Spleen (tissue), 11 donors: ENCODE measurements at regions not wholly inside any gene's neighbourhood (a gene's known extent, or its start where the extent isn't known, plus 50 kb on each side); places are given as distances from the start of the nearest gene placed in this dataset.

Source experiments
- DNase-seq: peaks from one replicate; pipeline ENCODE4 v3.0.0-alpha.2; 2020
- H3K27ac ChIP-seq, 8 donors: fragments of 200-600 bp; sonication (generic) in 7 of 8; 1 replicate in 4 of 8; 2 replicates in 4 of 8; pipeline versions ENCODE4 v1.5.0 to v1.8.0; 2016 to 2021; ENCODE audit warnings: inconsistent platforms in 4 of 8, mild to moderate bottlenecking in 4 of 8, moderate library complexity in 1 of 8
- H3K27me3 ChIP-seq, 7 donors: fragments of 200-600 bp; sonication (generic) in 6 of 7; replicated peaks in 1 of 7; 1 replicate in 4 of 7; 2 replicates in 3 of 7; pipeline versions ENCODE4 v1.5.0 to v1.8.0; 2016 to 2021; ENCODE audit warnings: inconsistent platforms in 3 of 7, mild to moderate bottlenecking in 1 of 7
- H3K36me3 ChIP-seq, 6 donors: fragments of 200-600 bp; sonication (generic) in 5 of 6; 1 replicate in 4 of 6; 2 replicates in 2 of 6; pipeline versions ENCODE4 v1.5.0 to v1.8.0; 2016 to 2021; ENCODE audit warnings: inconsistent platforms in 2 of 6
- H3K4me1 ChIP-seq, 6 donors: fragments of 200-600 bp; sonication (generic) in 5 of 6; 1 replicate in 3 of 6; 2 replicates in 3 of 6; pipeline versions ENCODE4 v1.5.0 to v1.8.0; 2016 to 2021; ENCODE audit warnings: inconsistent platforms in 3 of 6
- H3K4me3 ChIP-seq, 8 donors: fragments of 200-600 bp; sonication (generic) in 7 of 8; 1 replicate in 4 of 8; 2 replicates in 4 of 8; pipeline versions ENCODE4 v1.5.0 to v1.8.0; 2016 to 2021; ENCODE audit warnings: inconsistent platforms in 4 of 8, mild to moderate bottlenecking in 4 of 8, moderate library complexity in 2 of 8
- H3K9me3 ChIP-seq, 8 donors: fragments of 200-600 bp; sonication (generic) in 7 of 8; 1 replicate in 4 of 8; 2 replicates in 4 of 8; pipeline versions ENCODE4 v1.5.0 to v1.8.0; 2016 to 2021; ENCODE audit warnings: inconsistent platforms in 4 of 8
- CTCF ChIP-seq, 11 experiments: fragments of 200-600 bp in 7 of 11; fragments of 450-650 bp in 4 of 11; sonication (generic) in 4 of 11; IDR thresholded peaks in 8 of 11; conservative IDR thresholded peaks in 3 of 11; 1 replicate in 7 of 11; 2 replicates in 4 of 11; pipeline versions ENCODE4 v1.4.0 to v1.8.0; 2016 to 2021; ENCODE audit warnings: antibody characterized with exemption in 11 of 11, inconsistent platforms in 4 of 11, mild to moderate bottlenecking in 1 of 11
- POLR2A ChIP-seq, 3 donors: fragments of 450-650 bp; IDR thresholded peaks; one replicate each; pipeline ENCODE4 v1.5.1; 2017; ENCODE audit warnings: antibody characterized with exemption in 3 of 3, mild to moderate bottlenecking in 1 of 3
- POLR2AphosphoS5 ChIP-seq, 3 donors: sonication (generic); formaldehyde crosslinking; IDR thresholded peaks; one replicate each; pipeline ENCODE4 v1.5.1; 2017; ENCODE audit warnings: antibody characterized with exemption in 3 of 3
- WGBS, 5 donors: extraction: QIAGEN DNeasy Blood & Tissue Kit in 3 of 5; methylation state at CpG; one replicate each; pipeline versions ENCODE4 v1.1.5 to v1.1.7; 2013 to 2018; 5-methylcytosine and 5-hydroxymethylcytosine counted together
- intact Hi-C: fragments of 100-400 bp; cut with DNase I; formaldehyde crosslinking; loops from one replicate; pipeline ENCODE4 v1.15.0; 2023; ENCODE audit warnings: low total_unique reads
- donor health status: healthy with polysubstance abuse.
- donor health status: DM: no; HTN: no; CAD: no; lungs with moderate emphysema.
- donor health status: DM: no; HTN: no; CAD: no.
- donor health status: Bipolar disorder and iron deficiency.
- donor health status: healthy.
- donor health status: DM: no; HTN: no; CAD: no.
- donor health status: DM: yes; HTN: yes; CAD: no.

DNA sequence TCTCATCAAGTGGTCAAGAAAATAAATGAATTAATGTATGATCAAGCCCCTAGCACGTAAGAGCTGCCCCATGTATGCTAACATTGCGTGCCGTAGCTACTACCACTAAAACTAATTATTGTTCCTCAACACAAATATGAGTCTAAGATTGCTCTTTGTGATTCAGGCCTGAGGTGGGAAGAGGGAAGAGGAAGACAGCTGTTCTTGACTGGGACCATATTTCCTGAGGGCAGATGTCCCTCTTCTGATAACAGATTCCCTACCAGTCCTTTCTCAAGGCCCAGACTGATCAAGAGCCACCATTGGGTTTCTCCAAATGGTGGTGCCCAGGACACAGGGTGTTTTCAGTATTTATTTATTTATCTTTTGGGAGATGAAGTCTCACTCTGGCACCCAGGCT, 87.2 kb upstream of the CADM1 start:
- DNase-seq, result no peak
- 90 to 97% (median 94%) methylated on average over 3 of the region's 3 CpGs for WGBS, 5 donors
- TF ChIP-seq POLR2A (IDR thresholded peaks at IDR 0.05) (no peak), CTCF (IDR thresholded peaks at IDR 0.05 in 8 of 11, conservative IDR thresholded peaks at IDR 0.05 in 3 of 11) (no peak), POLR2AphosphoS5 (IDR thresholded peaks at IDR 0.05) (no peak)
- Histone ChIP-seq H3K36me3 (no peaks in the 10 kb centered on the region), H3K9me3 (peaks cover 0 to 21% (median 18%) of the 10 kb centered on the region in 8 donors), H3K27me3 (peaks cover 0 to 9% (median 0%) of the 10 kb centered on the region in 7 donors), H3K4me1 (no peaks in the 10 kb centered on the region), H3K27ac (no peak overlapping the region), H3K4me3 (no peak overlapping the region)
- intact Hi-C loops, result no loop called here

- DNase-seq, result no peak
- TF ChIP-seq POLR2AphosphoS5 (IDR thresholded peaks at IDR 0.05) (no peak), CTCF (IDR thresholded peaks at IDR 0.05 in 8 of 11, conservative IDR thresholded peaks at IDR 0.05 in 3 of 11) (no peak), POLR2A (IDR thresholded peaks at IDR 0.05) (no peak)
- intact Hi-C loops, result no loop called here
These were observed 86.0 kb upstream of the CADM1 start for GRCh38 chr11:115590254-115590653.

GRCh38 chr11:115587718-115588342, 83.6 kb upstream of the CADM1 start:
- no peak for DNase-seq
- Histone ChIP-seq H3K9me3 (peaks cover 0 to 21% (median 18%) of the 10 kb centered on the region in 8 donors), H3K36me3 (no peaks in the 10 kb centered on the region), H3K27ac (no peak overlapping the region), H3K4me1 (no peaks in the 10 kb centered on the region), H3K4me3 (no peak overlapping the region), H3K27me3 (peaks cover 0 to 9% (median 0%) of the 10 kb centered on the region in 7 donors)
- 89 to 96% (median 93%) methylated on average over 3 of the region's 3 CpGs for WGBS, 5 donors
- intact Hi-C loops, result no loop called here
- TF ChIP-seq POLR2A (IDR thresholded peaks at IDR 0.05), result no peak
- TF ChIP-seq POLR2AphosphoS5 (IDR thresholded peaks at IDR 0.05), result no peak
- TF ChIP-seq CTCF (IDR thresholded peaks at IDR 0.05 in 8 of 11, conservative IDR thresholded peaks at IDR 0.05 in 3 of 11), result no peak

More at GRCh38 chr11:115590254-115590653, 86.0 kb upstream of the CADM1 start:
- Histone ChIP-seq H3K27ac (no peak overlapping the region), H3K4me1 (no peaks in the 10 kb centered on the region), H3K27me3 (peaks cover 0 to 9% (median 0%) of the 10 kb centered on the region in 7 donors), H3K36me3 (no peaks in the 10 kb centered on the region), H3K9me3 (peaks cover 0 to 21% (median 18%) of the 10 kb centered on the region in 8 donors), H3K4me3 (no peak overlapping the region)
- 79 to 84% (median 81%) methylated on average over 7 of the region's 7 CpGs for WGBS, 5 donors

- no peak overlapping the region for H3K4me3 ChIP-seq
- intact Hi-C loops, result no loop called here
- H3K9me3 ChIP-seq, result peaks cover 0 to 21% (median 18%) of the 10 kb centered on the region in 8 donors
- H3K36me3 ChIP-seq, result no peaks in the 10 kb centered on the region
- WGBS, 5 donors, result 76 to 83% (median 81%) methylated on average over 11 of the region's 11 CpGs
- TF ChIP-seq CTCF (IDR thresholded peaks at IDR 0.05 in 8 of 11, conservative IDR thresholded peaks at IDR 0.05 in 3 of 11) (no peak), POLR2AphosphoS5 (IDR thresholded peaks at IDR 0.05) (no peak)
- no peak overlapping the region for H3K27ac ChIP-seq
- peaks cover 0 to 7% (median 0%) of the 10 kb centered on the region in 6 donors for H3K4me1 ChIP-seq
- H3K27me3 ChIP-seq, result peaks cover 0 to 4% (median 0%) of the 10 kb centered on the region in 7 donors
- DNase-seq, result no peak
These were observed 81.3 kb upstream of the CADM1 start for GRCh38 chr11:115585361-115586024.
